CD4-positive, CD25-positive, alpha-beta regulatory T cell (primary cell): ENCODE measurements at regions not wholly inside any gene's neighbourhood (a gene's known extent, or its start where the extent isn't known, plus 50 kb on each side); places are given as distances from the start of the nearest gene placed in this dataset.

Source experiments
- ATAC-seq, 2 donors: fragments of 150-1000 bp; cut with Tn5 transposase; one replicate each; pipeline ENCODE4 v1.10.0; 2021; ENCODE audit warnings: low read depth in 2 of 2, moderate number of reproducible peaks in 2 of 2, moderate library complexity in 1 of 2
- DNase-seq, 3 donors: peaks; one replicate each; pipeline versions ENCODE4 v3.0.0 to v3.0.0-alpha.2; 2012 to 2022; ENCODE audit warnings: mixed read lengths in 1 of 3
- H3K27ac ChIP-seq: one replicate; pipeline ENCODE4 v1.7.0; 2013; ENCODE audit warnings: mild to moderate bottlenecking, low read length; ENCODE audit not compliant: insufficient read depth, poor library complexity, severe bottlenecking
- H3K27me3 ChIP-seq: one replicate; pipeline ENCODE4 v1.7.0; 2013; ENCODE audit warnings: low read length; ENCODE audit not compliant: control insufficient read depth, insufficient read depth
- H3K36me3 ChIP-seq: one replicate; pipeline ENCODE4 v1.7.0; 2013; ENCODE audit warnings: mild to moderate bottlenecking, low read length, moderate library complexity; ENCODE audit not compliant: control insufficient read depth, insufficient read depth
- H3K4me1 ChIP-seq: 2 replicates; pipeline ENCODE4 v1.7.0; 2013; ENCODE audit warnings: mild to moderate bottlenecking, low read length; ENCODE audit not compliant: insufficient read depth, control insufficient read depth, poor library complexity, severe bottlenecking
- H3K4me3 ChIP-seq: one replicate; pipeline ENCODE4 v1.7.0; 2013; ENCODE audit warnings: low read depth, mild to moderate bottlenecking, low read length, moderate library complexity
- H3K9me3 ChIP-seq, 2 experiments: 1 replicate in 1 of 2; 2 replicates in 1 of 2; pipeline ENCODE4 v1.7.0; 2013; ENCODE audit warnings: low read length in 2 of 2, mild to moderate bottlenecking in 1 of 2, moderate library complexity in 1 of 2; ENCODE audit not compliant: control insufficient read depth in 2 of 2
- H3K27ac Mint-ChIP-seq, 3 donors: one replicate each; pipeline ENCODE4 v1.8.0; 2020 to 2022; ENCODE audit warnings: mild to moderate bottlenecking in 3 of 3, mixed read lengths in 3 of 3, moderate library complexity in 2 of 3
- H3K27me3 Mint-ChIP-seq: one replicate; pipeline ENCODE4 v1.8.0; 2022; ENCODE audit warnings: mild to moderate bottlenecking, mixed read lengths
- H3K36me3 Mint-ChIP-seq: one replicate; pipeline ENCODE4 v1.8.0; 2020; ENCODE audit warnings: mixed read lengths
- H3K4me1 Mint-ChIP-seq, 4 donors: one replicate each; pipeline ENCODE4 v1.8.0; 2020 to 2022; ENCODE audit warnings: mixed read lengths in 4 of 4, mild to moderate bottlenecking in 1 of 4
- H3K4me3 Mint-ChIP-seq, 4 donors: one replicate each; pipeline ENCODE4 v1.8.0; 2020 to 2022; ENCODE audit warnings: mild to moderate bottlenecking in 4 of 4, mixed read lengths in 4 of 4, moderate library complexity in 3 of 4
- H3K9me3 Mint-ChIP-seq, 7 donors: one replicate each; pipeline ENCODE4 v1.8.0; 2020 to 2022; ENCODE audit warnings: mixed read lengths in 7 of 7, mild to moderate bottlenecking in 3 of 7, moderate library complexity in 2 of 7

- Mint-ChIP-seq H3K4me1 (no peaks in the 10 kb centered on the region), H3K27ac (no peak overlapping the region), H3K36me3 (no peaks in the 10 kb centered on the region), H3K4me3 (no peak overlapping the region), H3K9me3 (peaks cover 0 to 5% (median 0%) of the 10 kb centered on the region in 7 donors), H3K27me3 (no peaks in the 10 kb centered on the region)
- Histone ChIP-seq H3K4me1 (no peaks in the 10 kb centered on the region), H3K4me3 (no peak overlapping the region), H3K27ac (no peak overlapping the region), H3K27me3 (no peaks in the 10 kb centered on the region), H3K36me3 (no peaks in the 10 kb centered on the region), H3K9me3 (no peaks in the 10 kb centered on the region)
- ATAC-seq (no peak), DNase-seq (no peak)
Observed at GRCh38 chr3:118554148-118554838, 480.4 kb downstream of the IGSF11 start.

GRCh38 chr3:118556983-118557382 is 477.7 kb downstream of the IGSF11 start:
- H3K36me3 Mint-ChIP-seq, result no peaks in the 10 kb centered on the region
- H3K27ac Mint-ChIP-seq, result no peak overlapping the region
- Histone ChIP-seq H3K9me3 (no peaks in the 10 kb centered on the region), H3K36me3 (no peaks in the 10 kb centered on the region), H3K4me1 (no peaks in the 10 kb centered on the region), H3K27me3 (no peaks in the 10 kb centered on the region), H3K4me3 (no peak overlapping the region), H3K27ac (no peak overlapping the region)
- no peaks in the 10 kb centered on the region for H3K4me1 Mint-ChIP-seq
- H3K9me3 Mint-ChIP-seq, result peaks cover 0 to 7% (median 1%) of the 10 kb centered on the region in 7 donors
- no peak for DNase-seq
- H3K4me3 Mint-ChIP-seq, result no peak overlapping the region
- ATAC-seq, result no peak
- H3K27me3 Mint-ChIP-seq, result no peaks in the 10 kb centered on the region

GRCh38 chr3:118557513-118557912 is 477.1 kb downstream of the IGSF11 start:
- no peak for ATAC-seq

GRCh38 chr3:118559286-118559685 is 475.4 kb downstream of the IGSF11 start:
- no peaks in the 10 kb centered on the region for H3K36me3 ChIP-seq
- H3K4me3 Mint-ChIP-seq, result no peak overlapping the region
- no peak for ATAC-seq
- DNase-seq, result no peak
- H3K9me3 Mint-ChIP-seq, result peaks cover 0 to 9% (median 7%) of the 10 kb centered on the region in 7 donors
- H3K36me3 Mint-ChIP-seq, result no peaks in the 10 kb centered on the region
- no peak overlapping the region for H3K27ac Mint-ChIP-seq
- H3K4me3 ChIP-seq, result no peak overlapping the region
- no peaks in the 10 kb centered on the region for H3K4me1 ChIP-seq
- no peaks in the 10 kb centered on the region for H3K27me3 ChIP-seq
- H3K4me1 Mint-ChIP-seq, result no peaks in the 10 kb centered on the region
- no peak overlapping the region for H3K27ac ChIP-seq
- H3K9me3 ChIP-seq, result no peaks in the 10 kb centered on the region
- H3K27me3 Mint-ChIP-seq, result no peaks in the 10 kb centered on the region

More at GRCh38 chr3:118557513-118557912, 477.1 kb downstream of the IGSF11 start:
- Histone ChIP-seq H3K4me3 (no peak overlapping the region), H3K27ac (no peak overlapping the region), H3K27me3 (no peaks in the 10 kb centered on the region), H3K36me3 (no peaks in the 10 kb centered on the region), H3K4me1 (no peaks in the 10 kb centered on the region), H3K9me3 (no peaks in the 10 kb centered on the region)
- Mint-ChIP-seq H3K9me3 (peaks cover 0 to 7% (median 4%) of the 10 kb centered on the region in 7 donors), H3K27me3 (no peaks in the 10 kb centered on the region), H3K36me3 (no peaks in the 10 kb centered on the region), H3K4me3 (no peak overlapping the region), H3K4me1 (no peaks in the 10 kb centered on the region), H3K27ac (no peak overlapping the region)
- no peak for DNase-seq

- H3K36me3 Mint-ChIP-seq, result no peaks in the 10 kb centered on the region
- no peak overlapping the region for H3K27ac ChIP-seq
- H3K27ac Mint-ChIP-seq, result no peak overlapping the region
- H3K4me1 Mint-ChIP-seq, result no peaks in the 10 kb centered on the region
- no peak overlapping the region for H3K4me3 ChIP-seq
- DNase-seq (no peak), ATAC-seq (no peak)
- H3K4me1 ChIP-seq, result no peaks in the 10 kb centered on the region
- H3K27me3 Mint-ChIP-seq, result no peaks in the 10 kb centered on the region
- H3K9me3 Mint-ChIP-seq, result peaks cover 2 to 21% (median 6%) of the 10 kb centered on the region in 7 donors
- H3K4me3 Mint-ChIP-seq, result no peak overlapping the region
- H3K27me3 ChIP-seq, result no peaks in the 10 kb centered on the region
- H3K9me3 ChIP-seq, result no peaks in the 10 kb centered on the region
- H3K36me3 ChIP-seq, result no peaks in the 10 kb centered on the region
Observed at GRCh38 chr3:118564800-118565199, 469.8 kb downstream of the IGSF11 start.

GRCh38 chr3:118573912-118574311 is 460.7 kb downstream of the IGSF11 start:
- no peaks in the 10 kb centered on the region for H3K4me1 ChIP-seq
- peaks cover 0 to 8% (median 3%) of the 10 kb centered on the region in 7 donors for H3K9me3 Mint-ChIP-seq
- H3K27me3 Mint-ChIP-seq, result no peaks in the 10 kb centered on the region
- H3K27ac Mint-ChIP-seq, result no peak overlapping the region
- no peaks in the 10 kb centered on the region for H3K27me3 ChIP-seq
- H3K9me3 ChIP-seq, result no peaks in the 10 kb centered on the region
- ATAC-seq, result no peak
- no peaks in the 10 kb centered on the region for H3K36me3 Mint-ChIP-seq
- no peaks in the 10 kb centered on the region for H3K36me3 ChIP-seq
- no peak overlapping the region for H3K4me3 ChIP-seq
- H3K27ac ChIP-seq, result no peak overlapping the region
- no peak overlapping the region for H3K4me3 Mint-ChIP-seq
- H3K4me1 Mint-ChIP-seq, result no peaks in the 10 kb centered on the region
- DNase-seq, result no peak

GRCh38 chr3:118577055-118577777 is 457.4 kb downstream of the IGSF11 start:
- H3K36me3 ChIP-seq, result no peaks in the 10 kb centered on the region
- Mint-ChIP-seq H3K27me3 (no peaks in the 10 kb centered on the region), H3K27ac (no peak overlapping the region), H3K9me3 (peaks cover 0 to 3% (median 0%) of the 10 kb centered on the region in 7 donors), H3K4me1 (no peaks in the 10 kb centered on the region), H3K36me3 (no peaks in the 10 kb centered on the region), H3K4me3 (no peak overlapping the region)
- no peak overlapping the region for H3K27ac ChIP-seq
- ATAC-seq, result no peak
- H3K9me3 ChIP-seq, result no peaks in the 10 kb centered on the region
- H3K27me3 ChIP-seq, result no peaks in the 10 kb centered on the region
- H3K4me1 ChIP-seq, result no peaks in the 10 kb centered on the region
- DNase-seq, result no peak
- H3K4me3 ChIP-seq, result no peak overlapping the region

GRCh38 chr3:118578559-118578958 is 456.1 kb downstream of the IGSF11 start:
- Histone ChIP-seq H3K4me3 (no peak overlapping the region), H3K36me3 (no peaks in the 10 kb centered on the region), H3K4me1 (no peaks in the 10 kb centered on the region), H3K27ac (no peak overlapping the region), H3K27me3 (no peaks in the 10 kb centered on the region), H3K9me3 (no peaks in the 10 kb centered on the region)
- no peak overlapping the region for H3K4me3 Mint-ChIP-seq
- H3K27me3 Mint-ChIP-seq, result no peaks in the 10 kb centered on the region
- no peak for DNase-seq
- H3K4me1 Mint-ChIP-seq, result no peaks in the 10 kb centered on the region
- peaks cover 0 to 6% (median 3%) of the 10 kb centered on the region in 7 donors for H3K9me3 Mint-ChIP-seq
- ATAC-seq, result no peak
- H3K36me3 Mint-ChIP-seq, result no peaks in the 10 kb centered on the region
- no peak overlapping the region for H3K27ac Mint-ChIP-seq
